GM21515 (cell line): ENCODE measurements at regions not wholly inside any gene's neighbourhood (a gene's known extent, or its start where the extent isn't known, plus 50 kb on each side); places are given as distances from the start of the nearest gene placed in this dataset.
"Not testable (repeated sequence)": the region's sequence is repeated elsewhere in the genome, so short reads cannot be mapped to it uniquely, and the experiment has no call there.

Source experiments
- ATAC-seq: cut with Tn5 transposase; IDR thresholded peaks from one replicate; pipeline ENCODE4 v1.9.1; 2021; ENCODE audit not compliant: unreplicated experiment

DNA sequence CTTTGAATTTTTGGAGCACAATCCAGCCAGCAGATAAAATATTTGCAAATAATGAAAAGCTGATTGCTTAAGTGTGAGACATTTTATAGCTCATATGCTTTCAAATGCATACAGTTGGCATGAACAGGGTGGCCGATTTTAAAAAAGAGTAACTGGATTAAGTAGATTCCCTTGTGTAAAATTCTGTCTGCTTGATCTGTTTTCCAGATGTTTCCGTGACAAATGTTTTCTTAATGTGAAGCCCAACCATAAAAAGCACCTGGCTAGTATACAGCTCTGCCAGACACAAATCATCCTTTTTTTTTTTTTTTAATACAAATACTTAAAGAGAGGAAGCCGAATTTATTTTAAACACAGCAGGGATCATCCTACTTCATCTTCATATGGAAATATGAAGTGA is 440.7 kb downstream of the CCER1 start:
- ATAC-seq = no peak

DNA sequence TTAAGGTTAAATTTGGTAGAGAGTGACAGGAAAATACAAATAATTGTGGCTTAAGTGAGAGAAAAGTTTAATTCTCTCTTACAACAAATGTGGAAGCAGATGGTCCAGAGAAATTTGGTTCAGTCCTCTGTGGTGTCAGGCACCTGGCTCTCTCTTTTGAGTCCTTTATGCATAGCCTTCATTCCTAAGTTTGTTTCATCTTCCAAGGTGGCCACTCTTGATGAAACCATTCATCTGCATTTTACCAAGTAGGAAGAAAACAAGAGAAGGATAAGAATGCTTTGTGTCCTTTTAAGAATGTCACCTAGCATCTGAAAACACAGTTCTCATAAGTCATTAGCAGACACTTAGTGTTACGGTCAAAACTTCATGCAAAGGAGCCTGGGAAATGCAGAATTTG is 442.5 kb downstream of the CCER1 start:
- ATAC-seq = no peak

- ATAC-seq = no peak
These were observed 444.0 kb downstream of the CCER1 start for GRCh38 chr12:90510948-90511347.

GRCh38 chr12:90504806-90505205 is 450.2 kb downstream of the CCER1 start:
- no peak for ATAC-seq

DNA sequence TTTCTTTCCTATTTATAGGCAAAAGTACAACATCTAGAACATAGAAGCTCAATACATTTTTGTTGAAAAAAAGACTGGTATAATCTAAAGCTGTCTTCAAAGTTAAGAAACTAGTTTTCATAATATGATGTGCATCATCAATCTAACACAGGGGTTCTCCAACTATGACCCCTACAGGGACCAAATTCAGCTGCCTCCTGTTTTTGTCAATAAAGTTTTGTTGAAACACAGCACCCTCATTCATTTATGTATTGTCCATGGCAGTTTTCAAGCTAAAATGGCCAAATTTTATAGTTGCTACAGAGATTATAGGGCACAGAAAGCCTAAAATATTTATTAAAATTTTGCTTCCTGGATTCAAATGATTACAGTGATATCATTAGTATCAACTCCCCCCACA is 452.9 kb downstream of the CCER1 start:
- no peak for ATAC-seq

DNA sequence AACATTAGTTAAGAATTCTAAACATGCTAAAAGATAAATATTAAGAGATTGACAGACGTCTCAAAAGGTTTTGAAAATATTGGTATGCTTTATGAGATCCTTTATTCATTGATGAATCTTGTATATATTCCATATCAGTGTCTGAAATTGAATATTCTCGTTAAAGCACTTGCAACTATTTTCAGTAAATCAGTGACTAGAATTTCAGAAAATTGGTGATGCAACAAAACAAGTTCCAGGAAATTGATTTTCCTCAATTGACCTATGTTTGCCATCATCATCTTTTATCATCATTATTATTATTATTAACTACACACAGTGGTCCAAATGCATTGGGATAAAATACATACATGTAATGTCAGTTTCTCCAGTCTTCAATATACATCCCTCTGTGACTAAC is 453.6 kb downstream of the CCER1 start:
- no peak for ATAC-seq

DNA sequence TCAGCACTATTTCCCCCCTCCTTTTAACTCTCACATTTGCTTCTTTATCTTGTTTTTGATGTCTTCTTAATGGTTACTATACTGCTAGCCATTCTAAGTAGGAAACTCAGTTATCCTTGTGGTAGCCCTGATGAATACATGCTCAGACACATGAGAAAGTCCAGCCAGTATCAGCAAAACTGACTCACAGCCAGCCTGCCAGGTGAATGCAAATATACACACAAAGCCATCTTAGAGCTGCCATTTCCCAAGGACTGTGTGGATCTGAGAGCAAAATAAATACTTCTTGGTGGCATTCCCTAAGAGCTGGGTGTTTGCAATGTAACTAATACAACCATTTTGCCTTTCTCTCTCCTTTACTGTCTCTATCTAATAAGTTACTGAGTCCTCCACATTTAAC is 455.2 kb downstream of the CCER1 start:
- no peak for ATAC-seq

DNA sequence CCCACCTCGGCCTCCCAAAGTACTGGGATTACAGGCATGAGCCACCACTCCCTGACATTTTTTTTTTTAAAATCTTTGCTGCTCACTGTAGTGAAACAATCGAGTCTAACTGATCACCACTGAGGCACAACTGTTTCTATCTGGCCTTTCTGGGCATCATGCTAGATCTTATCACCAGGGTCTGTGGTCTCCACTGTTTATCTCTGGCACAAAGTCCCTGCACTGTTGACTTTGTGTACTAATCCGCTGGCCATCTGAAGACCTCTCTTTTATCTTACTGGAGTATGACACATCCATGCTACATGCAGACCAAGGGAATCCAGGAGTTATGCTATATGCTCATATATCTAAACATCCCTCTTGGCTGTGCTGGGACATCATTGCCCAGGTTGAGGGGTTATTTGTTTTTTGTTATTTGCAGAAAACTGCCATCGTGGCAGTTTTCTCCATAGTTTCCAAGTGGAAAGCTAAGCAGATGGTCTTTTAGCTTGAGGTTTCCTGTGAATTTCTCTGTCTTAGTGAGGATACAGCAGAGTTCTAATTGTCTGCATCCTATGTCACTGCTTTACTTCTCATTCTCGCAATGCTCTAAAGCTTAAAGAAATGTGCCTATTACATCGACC is 456.9 kb downstream of the CCER1 start:
- no peak for ATAC-seq

DNA sequence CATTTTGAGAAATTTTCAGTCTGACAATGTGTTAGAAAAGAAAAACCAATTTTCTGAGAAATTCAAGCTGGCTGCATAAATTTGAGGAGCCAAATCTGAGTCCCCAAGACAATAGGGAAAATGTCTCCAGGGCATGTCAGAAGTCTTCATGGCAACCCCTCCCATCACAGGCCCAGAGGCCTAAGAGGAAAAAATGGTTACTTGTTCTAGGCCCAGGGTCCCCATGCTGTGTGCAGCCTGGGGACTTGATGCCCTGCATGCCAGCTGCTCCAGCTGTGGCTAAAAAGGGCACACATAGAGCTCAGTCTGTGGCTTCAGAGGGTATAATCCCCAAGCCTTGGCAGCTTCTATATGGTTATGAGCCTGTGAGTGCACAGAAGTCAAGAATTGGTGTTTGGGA is 464.6 kb downstream of the CCER1 start:
- no peak for ATAC-seq

- ATAC-seq = no peak
These were observed 465.8 kb downstream of the CCER1 start for GRCh38 chr12:90489141-90489540.

- no peak for ATAC-seq
These were observed 469.4 kb downstream of the CCER1 start for GRCh38 chr12:90485560-90485959.

DNA sequence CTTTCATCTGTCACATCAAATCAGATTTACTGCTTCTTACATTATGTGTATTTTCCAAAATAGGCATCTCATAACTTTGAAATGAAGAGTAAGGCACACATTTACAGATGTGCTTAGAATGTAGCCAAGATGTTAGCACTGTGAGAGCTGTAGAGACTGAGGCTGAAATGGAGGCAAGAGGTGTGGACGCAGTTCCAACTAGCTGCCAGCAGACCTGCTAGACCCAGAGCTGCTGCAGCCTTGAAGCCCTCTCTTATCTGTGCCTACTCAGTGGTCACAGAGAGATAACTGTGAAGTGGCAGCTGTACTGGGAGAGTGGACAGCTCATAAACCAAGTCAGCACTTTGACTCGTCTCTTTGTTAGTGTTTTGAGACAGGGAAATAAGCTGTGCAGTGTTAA is 470.9 kb downstream of the CCER1 start:
- ATAC-seq = no peak

GRCh38 chr12:90481748-90482147 is 473.2 kb downstream of the CCER1 start:
- no peak for ATAC-seq

- ATAC-seq = no peak
These were observed 475.7 kb downstream of the CCER1 start for GRCh38 chr12:90479237-90479636.

DNA sequence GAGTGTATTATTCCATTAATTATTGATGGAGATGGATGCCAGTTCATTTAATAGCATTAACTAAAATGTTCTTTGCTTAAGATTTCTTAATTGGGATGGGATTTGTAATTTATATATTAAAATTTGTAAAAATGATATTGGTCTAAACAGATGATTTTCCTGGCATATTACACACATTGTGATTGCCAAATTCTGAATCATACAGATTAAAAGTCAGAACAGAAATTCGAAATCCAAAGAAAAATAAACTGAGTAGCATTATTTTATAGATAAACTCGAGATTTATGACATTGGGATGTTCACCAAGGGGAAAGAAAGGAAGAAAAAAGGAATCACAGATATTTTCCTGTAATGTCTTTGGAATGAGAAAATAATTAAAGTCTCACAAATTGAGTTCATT is 481.1 kb downstream of the CCER1 start:
- ATAC-seq = no peak

DNA sequence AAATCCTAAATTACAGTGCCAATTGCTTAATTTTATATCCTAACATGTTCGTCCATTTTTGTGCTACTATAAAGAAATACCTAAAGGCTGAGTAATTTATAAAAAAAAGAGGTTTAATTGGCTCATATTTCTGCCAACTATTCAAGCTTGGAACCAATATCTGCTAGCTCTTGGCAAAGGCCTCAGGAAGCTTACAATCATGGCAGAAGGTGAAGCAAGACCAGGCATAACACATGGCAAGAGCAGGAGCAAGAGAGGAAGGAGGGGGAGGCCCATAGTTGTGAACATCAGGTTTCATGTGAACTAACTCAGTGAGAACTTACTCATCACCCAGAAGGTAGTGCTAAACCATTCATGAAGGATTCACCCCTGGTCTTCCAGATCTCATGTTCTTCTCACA is 494.3 kb downstream of the CCER1 start:
- no peak for ATAC-seq

- no peak for ATAC-seq
These were observed 498.7 kb downstream of the CCER1 start for GRCh38 chr12:90456248-90456647.

DNA sequence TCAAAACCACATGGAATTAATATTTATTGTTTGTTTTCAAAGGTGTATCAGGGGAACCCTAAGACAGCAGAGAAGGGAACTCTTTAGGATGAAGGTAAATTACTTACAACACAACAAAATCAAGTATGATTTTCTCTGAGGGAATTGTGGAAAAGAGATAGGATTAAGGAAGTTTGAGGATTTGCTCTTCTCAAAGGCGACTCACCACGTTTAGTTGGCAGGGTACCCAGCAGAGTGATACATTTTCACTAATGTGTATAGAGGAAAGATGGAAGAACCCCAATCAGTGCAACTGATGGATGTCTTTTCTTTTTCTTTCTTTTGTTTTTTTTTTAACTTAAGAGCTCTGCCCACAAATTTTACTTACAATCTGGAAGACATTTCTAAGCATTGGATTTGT is 499.2 kb downstream of the CCER1 start:
- ATAC-seq = no peak

DNA sequence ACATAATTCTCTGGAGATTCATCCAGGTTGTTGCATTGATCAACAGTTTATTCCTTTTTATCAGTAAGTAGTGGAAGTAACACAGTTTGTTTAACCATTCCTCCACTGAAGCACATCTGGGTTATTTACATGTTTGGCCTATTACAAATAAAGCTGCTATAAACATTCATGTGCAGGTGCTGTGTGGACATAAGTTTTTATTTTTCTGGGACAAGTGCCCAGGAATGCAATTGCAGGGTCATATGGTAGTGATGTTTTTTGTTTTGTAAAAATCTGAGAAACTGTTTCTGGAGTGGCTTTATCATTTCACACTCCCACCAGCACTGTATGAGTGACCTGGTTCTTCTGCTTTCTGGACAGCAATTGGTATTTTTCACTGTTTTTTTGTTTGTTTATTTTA is 505.4 kb downstream of the CCER1 start:
- no peak for ATAC-seq

DNA sequence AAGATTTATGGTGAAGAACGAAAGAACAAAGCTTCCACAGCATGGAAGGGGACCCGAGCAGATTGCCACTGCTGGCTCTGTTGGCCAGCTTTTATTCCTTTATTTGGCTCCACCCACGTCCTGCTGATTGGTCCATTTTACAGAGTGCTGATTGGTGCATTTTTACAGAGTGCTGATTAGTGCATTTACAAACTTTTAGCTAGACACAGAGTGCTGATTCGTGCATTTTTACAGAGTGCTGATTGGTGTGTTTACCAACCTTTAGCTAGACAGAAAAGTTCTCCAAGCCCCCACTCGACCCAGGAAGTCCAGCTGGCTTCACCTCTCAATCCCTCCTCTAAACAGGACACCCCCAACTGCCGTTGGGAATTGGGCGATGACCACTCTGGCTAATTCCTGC is 511.5 kb downstream of the CCER1 start:
- not testable (repeated sequence) for ATAC-seq

DNA sequence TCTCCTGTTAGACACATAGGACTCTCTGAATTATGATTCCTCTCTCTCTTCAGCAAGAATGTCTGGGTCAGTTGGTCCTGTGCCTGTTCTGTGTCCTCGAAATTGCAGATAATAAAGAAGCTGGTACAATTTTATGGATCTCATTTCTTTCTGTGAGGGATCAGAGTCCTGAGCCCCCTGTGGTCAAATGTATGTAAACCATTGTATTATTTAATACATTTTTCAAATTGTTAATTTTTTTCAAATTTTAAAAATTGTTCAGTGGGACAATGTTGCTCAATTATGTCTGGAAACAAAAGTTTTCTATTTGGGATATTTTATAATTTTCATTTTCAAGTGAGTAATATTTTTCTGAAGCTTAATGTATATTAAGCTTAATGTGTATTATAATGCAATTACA is 513.5 kb downstream of the CCER1 start:
- no peak for ATAC-seq

DNA sequence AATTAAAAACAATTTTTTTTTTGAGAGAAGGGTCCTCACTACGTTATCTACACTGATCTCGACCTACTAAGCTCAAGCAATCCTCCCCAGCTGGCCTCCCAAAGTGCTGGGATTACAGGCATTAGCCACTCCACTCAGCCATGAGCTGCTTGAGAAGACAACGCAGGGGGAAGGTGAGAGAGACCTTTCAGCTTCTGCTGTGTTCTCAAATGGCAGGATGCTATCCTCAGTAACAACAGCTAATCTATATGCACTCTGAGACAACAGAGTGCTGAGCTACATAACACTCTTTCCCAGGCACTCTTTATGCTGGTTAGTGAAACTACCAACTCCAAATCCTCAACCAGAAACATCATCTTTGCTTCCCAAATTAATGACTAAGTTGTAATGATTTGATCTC is 526.1 kb downstream of the CCER1 start:
- ATAC-seq = no peak

DNA sequence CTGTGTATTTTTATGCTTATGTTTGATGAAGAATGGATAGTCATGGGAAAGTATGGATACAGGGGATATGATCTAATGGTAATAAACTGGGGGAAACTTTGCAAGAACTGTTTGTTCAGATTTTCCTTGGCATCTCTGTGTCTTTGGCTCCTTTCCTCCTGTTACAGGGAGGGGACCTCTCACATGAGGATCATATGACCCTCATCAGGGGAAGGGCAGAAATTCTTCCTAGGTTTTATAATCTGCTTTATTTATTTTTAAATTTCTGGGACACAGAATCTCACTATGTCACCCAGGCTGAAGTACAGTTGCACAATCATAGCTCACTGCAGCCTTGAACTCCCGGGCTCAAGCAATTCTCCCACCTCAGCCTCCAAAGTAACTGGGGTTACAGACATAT is 526.5 kb downstream of the CCER1 start:
- ATAC-seq = no peak

GRCh38 chr12:90423965-90424364 is 531.0 kb downstream of the CCER1 start:
- no peak for ATAC-seq
